Vagina (tissue), 2 donors: ENCODE measurements at regions not wholly inside any gene's neighbourhood (a gene's known extent, or its start where the extent isn't known, plus 50 kb on each side); places are given as distances from the start of the nearest gene placed in this dataset.

Experiments
- POLR2A ChIP-seq, 2 donors: fragments of 450-650 bp; IDR thresholded peaks; one replicate each; pipeline ENCODE4 v1.6.1; 2017; ENCODE audit warnings: antibody characterized with exemption in 2 of 2, mild to moderate bottlenecking in 2 of 2, moderate library complexity in 2 of 2
- POLR2AphosphoS5 ChIP-seq, 2 donors: sonication (generic); formaldehyde crosslinking; IDR thresholded peaks; one replicate each; pipeline ENCODE4 v1.9.0; 2017; ENCODE audit warnings: antibody characterized with exemption in 2 of 2, mild to moderate bottlenecking in 2 of 2, low read depth in 1 of 2; ENCODE audit not compliant: insufficient read depth in 1 of 2
- TF ChIP-seq, protein P1 (sequence below), 3 experiments: fragments of 450-650 bp in 2 of 3; fragments of 200-600 bp in 1 of 3; sonication (generic) in 1 of 3; IDR thresholded peaks; one replicate each; pipeline ENCODE4 v1.5.1; 2017 to 2019; ENCODE audit warnings: antibody characterized with exemption in 3 of 3, mild to moderate bottlenecking in 2 of 3, moderate library complexity in 2 of 3

DNA sequence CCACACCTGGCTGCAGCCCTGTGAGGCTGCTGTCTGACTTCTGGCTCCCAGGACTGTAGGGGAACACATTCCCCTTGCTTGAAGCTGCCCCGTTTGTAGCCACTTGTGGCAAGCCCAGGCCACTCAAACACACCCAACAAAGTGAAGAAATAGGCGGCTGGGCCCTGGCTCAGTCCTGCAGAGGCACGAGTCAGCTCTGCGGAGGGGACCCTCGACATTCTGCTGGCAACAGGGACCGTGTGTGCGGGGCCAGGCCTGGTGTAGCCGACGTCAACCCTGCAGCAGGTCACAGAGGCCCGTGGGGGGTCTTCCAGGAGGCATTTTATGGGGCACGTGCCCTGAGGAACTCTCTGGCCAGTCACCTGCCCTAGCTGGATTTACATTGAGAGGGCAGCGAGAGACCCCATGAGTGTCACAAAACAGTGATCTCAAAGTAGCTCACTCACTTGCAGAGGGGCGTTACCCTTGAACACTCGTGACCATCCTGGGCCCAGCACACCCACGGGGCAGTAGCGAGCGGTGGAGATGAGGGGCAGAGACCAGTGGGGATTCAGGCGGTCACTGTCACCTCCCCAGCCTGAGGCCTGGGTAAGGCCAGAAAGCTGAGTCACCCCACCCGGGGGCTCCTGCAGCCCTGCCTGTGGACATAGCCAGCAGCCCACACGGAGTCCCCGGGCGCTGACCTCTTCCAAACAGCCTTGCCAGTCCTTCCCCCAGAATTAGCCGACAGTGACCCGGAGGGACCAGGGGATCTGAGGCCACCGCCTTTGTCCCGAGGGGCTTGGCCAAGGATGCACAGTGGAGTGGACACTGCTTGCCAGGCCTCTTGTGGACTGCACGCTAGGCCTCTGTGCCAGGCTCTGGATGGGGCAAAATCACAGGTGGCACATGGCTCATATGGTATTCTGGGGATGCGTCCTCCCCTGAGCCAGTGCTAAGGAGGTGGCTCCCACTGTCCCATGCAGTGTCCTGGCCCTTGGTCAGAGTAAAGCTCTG is 139.5 kb downstream of the CTTN start:
- TF ChIP-seq POLR2AphosphoS5 (IDR thresholded peaks at IDR 0.05; ENCODE audit: insufficient read depth in 1 of 2, low read depth in 1 of 2) (no peak), POLR2A (IDR thresholded peaks at IDR 0.05) (no peak)
- TF ChIP-seq, protein P1, sequence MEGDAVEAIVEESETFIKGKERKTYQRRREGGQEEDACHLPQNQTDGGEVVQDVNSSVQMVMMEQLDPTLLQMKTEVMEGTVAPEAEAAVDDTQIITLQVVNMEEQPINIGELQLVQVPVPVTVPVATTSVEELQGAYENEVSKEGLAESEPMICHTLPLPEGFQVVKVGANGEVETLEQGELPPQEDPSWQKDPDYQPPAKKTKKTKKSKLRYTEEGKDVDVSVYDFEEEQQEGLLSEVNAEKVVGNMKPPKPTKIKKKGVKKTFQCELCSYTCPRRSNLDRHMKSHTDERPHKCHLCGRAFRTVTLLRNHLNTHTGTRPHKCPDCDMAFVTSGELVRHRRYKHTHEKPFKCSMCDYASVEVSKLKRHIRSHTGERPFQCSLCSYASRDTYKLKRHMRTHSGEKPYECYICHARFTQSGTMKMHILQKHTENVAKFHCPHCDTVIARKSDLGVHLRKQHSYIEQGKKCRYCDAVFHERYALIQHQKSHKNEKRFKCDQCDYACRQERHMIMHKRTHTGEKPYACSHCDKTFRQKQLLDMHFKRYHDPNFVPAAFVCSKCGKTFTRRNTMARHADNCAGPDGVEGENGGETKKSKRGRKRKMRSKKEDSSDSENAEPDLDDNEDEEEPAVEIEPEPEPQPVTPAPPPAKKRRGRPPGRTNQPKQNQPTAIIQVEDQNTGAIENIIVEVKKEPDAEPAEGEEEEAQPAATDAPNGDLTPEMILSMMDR (IDR thresholded peaks at IDR 0.05): no peak
